H1 (cell line): ENCODE measurements at regions not wholly inside any gene's neighbourhood (a gene's known extent, or its start where the extent isn't known, plus 50 kb on each side); places are given as distances from the start of the nearest gene placed in this dataset.

Experiments used
- CTCF ChIA-PET: fragments of 300-600 bp; sonication (Branson Sonifier 250); formaldehyde crosslinking; loops from one replicate; lab custom pipeline; 2021; ENCODE audit not compliant: partially characterized antibody; lab: Charles Lee
- POLR2A ChIA-PET: fragments of 300-600 bp; sonication (Branson Sonifier 250); formaldehyde crosslinking; loops from one replicate; lab custom pipeline; 2021; ENCODE audit warnings: inconsistent platforms; ENCODE audit not compliant: partially characterized antibody; lab: Charles Lee
- DNase-seq, 2 experiments: peaks; one replicate each; pipeline versions ENCODE4 v3.0.0 to v3.0.0-alpha.2; 2010 to 2022; ENCODE audit warnings: low spot score in 2 of 2, low read depth in 1 of 2, mixed read lengths in 1 of 2
- FAIRE-seq: peaks from 2 replicates; lab custom pipeline; 2011; peaks lifted over from hg19 to GRCh38; lab: Jason Lieb, UNC
- H2AFZ ChIP-seq: 2 replicates; pipeline ENCODE4 v1.8.1; 2012; ENCODE audit warnings: low read length, inconsistent platforms
- H2AK5ac ChIP-seq: 2 replicates; pipeline ENCODE4 v1.6.1; 2013; ENCODE audit warnings: low read depth, low read length
- H2BK120ac ChIP-seq: replicated peaks from 2 replicates; pipeline ENCODE3; 2013; ENCODE audit warnings: low read depth, low read length, inconsistent platforms
- H2BK12ac ChIP-seq: 2 replicates; pipeline ENCODE4 v1.6.1; 2013; ENCODE audit warnings: low read depth, low read length
- H2BK15ac ChIP-seq: 2 replicates; pipeline ENCODE4 v1.6.1; 2013; ENCODE audit warnings: low read length
- H2BK20ac ChIP-seq: 2 replicates; pipeline ENCODE4 v1.6.1; 2013; ENCODE audit warnings: low read length
- H2BK5ac ChIP-seq: 2 replicates; pipeline ENCODE4 v1.6.1; 2013; ENCODE audit warnings: low read depth, low read length
- H3K14ac ChIP-seq: 2 replicates; pipeline ENCODE4 v1.6.1; 2013; ENCODE audit warnings: inconsistent platforms; ENCODE audit not compliant: insufficient read length
- H3K18ac ChIP-seq: 2 replicates; pipeline ENCODE4 v1.6.1; 2013; ENCODE audit warnings: low read length; ENCODE audit errors: extremely low read depth
- H3K23ac ChIP-seq: 2 replicates; pipeline ENCODE4 v1.6.1; 2013; ENCODE audit warnings: inconsistent platforms; ENCODE audit not compliant: insufficient read length
- H3K23me2 ChIP-seq: 2 replicates; pipeline ENCODE4 v1.6.1; 2013; ENCODE audit warnings: low read depth, low read length
- H3K27ac ChIP-seq: 2 replicates; pipeline ENCODE4 v1.6.1; 2011; ENCODE audit warnings: low read depth, low read length, inconsistent platforms
- H3K27me3 ChIP-seq, 4 experiments: replicated peaks in 1 of 4; 1 replicate in 1 of 4; 2 replicates in 3 of 4; pipeline versions ENCODE4 v1.6.1 to v1.8.1; 2011 to 2013; ENCODE audit warnings: low read length in 3 of 4, mild to moderate bottlenecking in 3 of 4, inconsistent platforms in 2 of 4, mixed read lengths in 2 of 4, moderate library complexity in 1 of 4; ENCODE audit not compliant: control insufficient read depth in 3 of 4, insufficient read depth in 3 of 4; ENCODE audit errors: extremely low read depth in 1 of 4
- H3K36me3 ChIP-seq, 4 experiments: 2 replicates each; pipeline versions ENCODE4 v1.6.1 to v1.8.1; 2011 to 2013; ENCODE audit warnings: mild to moderate bottlenecking in 4 of 4, low read length in 3 of 4, moderate library complexity in 2 of 4, control low read depth in 1 of 4, inconsistent platforms in 1 of 4; ENCODE audit not compliant: insufficient read depth in 4 of 4, control insufficient read depth in 2 of 4
- H3K4ac ChIP-seq: replicated peaks from 2 replicates; pipeline ENCODE3; 2013; ENCODE audit warnings: low read length, low read depth, mixed read lengths, inconsistent platforms; ENCODE audit not compliant: insufficient read length
- H3K4me1 ChIP-seq, 4 experiments: replicated peaks in 1 of 4; 1 replicate in 1 of 4; 2 replicates in 3 of 4; pipeline versions ENCODE4 v1.6.1 to v1.8.1; 2011 to 2013; ENCODE audit warnings: low read length in 3 of 4, inconsistent platforms in 2 of 4, mixed read lengths in 1 of 4; ENCODE audit not compliant: insufficient read depth in 4 of 4, control insufficient read depth in 3 of 4
- H3K4me2 ChIP-seq, 2 experiments: 2 replicates each; pipeline versions ENCODE4 v1.6.1 to v1.8.1; 2011 to 2013; ENCODE audit warnings: low read depth in 2 of 2, low read length in 2 of 2, control low read depth in 1 of 2, inconsistent platforms in 1 of 2, mild to moderate bottlenecking in 1 of 2; ENCODE audit not compliant: insufficient read depth in 1 of 2
- H3K4me3 ChIP-seq, 4 experiments: fragments of 200-600, 300-600 bp in 1 of 4; sonication (generic), shearing (Covaris generic), sonication (Bioruptor Twin) in 1 of 4; 2 replicates each; pipeline versions ENCODE4 v1.5.1 to v1.8.1; 2011 to 2016; ENCODE audit warnings: low read length in 4 of 4, low read depth in 3 of 4, control low read depth in 2 of 4, inconsistent platforms in 2 of 4, mild to moderate bottlenecking in 2 of 4, mixed read lengths in 1 of 4, moderate library complexity in 1 of 4; ENCODE audit not compliant: insufficient read depth in 2 of 4; ENCODE audit errors: extremely low read depth in 1 of 4
- H3K56ac ChIP-seq: replicated peaks from 2 replicates; pipeline ENCODE3; 2013; ENCODE audit warnings: low read depth, mild to moderate bottlenecking, mixed read lengths, low read length, inconsistent platforms; ENCODE audit not compliant: insufficient read length
- H3K79me1 ChIP-seq: 2 replicates; pipeline ENCODE4 v1.6.1; 2013; ENCODE audit warnings: low read depth, low read length, control low read depth
- H3K79me2 ChIP-seq, 2 experiments: 2 replicates each; pipeline versions ENCODE4 v1.6.1 to v1.8.1; 2012 to 2013; ENCODE audit warnings: low read length in 2 of 2, mild to moderate bottlenecking in 2 of 2, inconsistent platforms in 1 of 2; ENCODE audit not compliant: insufficient read depth in 2 of 2, control insufficient read depth in 1 of 2
- H3K9ac ChIP-seq, 4 experiments: replicated peaks in 1 of 4; 1 replicate in 1 of 4; 2 replicates in 3 of 4; pipeline versions ENCODE4 v1.6.1 to v1.8.1; 2011 to 2013; ENCODE audit warnings: low read depth in 3 of 4, low read length in 3 of 4, control low read depth in 2 of 4, mild to moderate bottlenecking in 2 of 4, moderate library complexity in 2 of 4, inconsistent platforms in 1 of 4; ENCODE audit errors: extremely low read depth in 1 of 4
- H3K9me3 ChIP-seq, 2 experiments: 2 replicates each; pipeline versions ENCODE4 v1.6.1 to v1.8.1; 2012 to 2013; ENCODE audit warnings: mild to moderate bottlenecking in 2 of 2, moderate library complexity in 2 of 2, control low read depth in 1 of 2, inconsistent platforms in 1 of 2, low read depth in 1 of 2, low read length in 1 of 2, mixed read lengths in 1 of 2; ENCODE audit not compliant: insufficient read depth in 2 of 2
- H4K20me1 ChIP-seq, 2 experiments: replicated peaks in 1 of 2; 2 replicates each; pipeline versions ENCODE3 to v1.8.1; 2011 to 2013; ENCODE audit warnings: inconsistent platforms in 2 of 2, low read length in 2 of 2, mild to moderate bottlenecking in 1 of 2; ENCODE audit not compliant: insufficient read depth in 2 of 2, control insufficient read depth in 1 of 2
- H4K5ac ChIP-seq: 2 replicates; pipeline ENCODE4 v1.6.1; 2013; ENCODE audit warnings: low read length, low read depth, mixed read lengths, inconsistent platforms; ENCODE audit not compliant: insufficient read length
- H4K8ac ChIP-seq: 2 replicates; pipeline ENCODE4 v1.8.0; 2013; ENCODE audit warnings: mild to moderate bottlenecking, moderate library complexity, low read length, inconsistent platforms; ENCODE audit not compliant: insufficient read depth; ENCODE audit errors: extremely low read depth
- H4K91ac ChIP-seq: replicated peaks from 2 replicates; pipeline ENCODE3; 2013; ENCODE audit warnings: low read length, mixed read lengths, inconsistent platforms; ENCODE audit not compliant: insufficient read length
- CBX8 ChIP-seq: fragments of 300-800, 300-1000 bp; sonication (generic); IDR thresholded peaks from 2 replicates; pipeline ENCODE4 v1.7.1; 2016; ENCODE audit warnings: low read depth, low read length, borderline replicate concordance
- CHD1 ChIP-seq: IDR thresholded peaks from 2 replicates; pipeline ENCODE4 v1.6.1; 2012; ENCODE audit warnings: low read depth, low read length, improper control_type of control experiment
- EGR1 ChIP-seq: IDR thresholded peaks from 2 replicates; pipeline ENCODE4 v1.6.1; 2011; ENCODE audit warnings: low read depth, low read length, borderline replicate concordance
- KDM1A ChIP-seq: fragments of 200-600, 300-600 bp; sonication (generic); IDR thresholded peaks from 2 replicates; pipeline ENCODE4 v1.7.1; 2016; ENCODE audit warnings: mild to moderate bottlenecking, low read length, borderline replicate concordance
- NRF1 ChIP-seq: IDR thresholded peaks from 2 replicates; pipeline ENCODE4 v1.6.1; 2011; ENCODE audit warnings: mild to moderate bottlenecking, low read depth, low read length, improper control_type of control experiment
- RBBP5 ChIP-seq: IDR thresholded peaks from 2 replicates; pipeline ENCODE4 v1.7.1; 2012; ENCODE audit warnings: low read depth, mild to moderate bottlenecking, inconsistent platforms, low read length, moderate library complexity, borderline replicate concordance
- SIRT6 ChIP-seq: IDR thresholded peaks from one replicate; pipeline ENCODE4 v1.7.1; 2012; ENCODE audit warnings: low read length, inconsistent platforms
- SP1 ChIP-seq: IDR thresholded peaks from 2 replicates; pipeline ENCODE4 v1.6.1; 2011; ENCODE audit warnings: low read depth, low read length
- SRF ChIP-seq: IDR thresholded peaks from 2 replicates; pipeline ENCODE4 v1.6.1; 2011; ENCODE audit warnings: mild to moderate bottlenecking, low read depth, low read length, moderate library complexity
- WGBS, 2 experiments: shearing (Covaris generic) in 1 of 2; methylation state at CpG; one replicate each; pipeline versions ENCODE4 v1.1.6 to v1.1.7; 2013 to 2015; ENCODE audit warnings: low lambda C conversion rate in 2 of 2, mixed read lengths in 2 of 2, inconsistent platforms in 1 of 2, low coverage in 1 of 2, missing lambda C conversion rate in 1 of 2; ENCODE audit not compliant: insufficient replicate concordance in 2 of 2, insufficient coverage in 1 of 2, insufficient read length in 1 of 2; ENCODE audit errors: extremely low coverage in 1 of 2, missing lambda C conversion rate in 1 of 2; 5-methylcytosine and 5-hydroxymethylcytosine counted together
- TF ChIP-seq, protein P1 (sequence below): IDR thresholded peaks from 2 replicates; pipeline ENCODE4 v1.6.1; 2012; ENCODE audit warnings: low read length, inconsistent platforms
- TF ChIP-seq, protein P2 (sequence below): IDR thresholded peaks from 2 replicates; pipeline ENCODE4 v1.6.1; 2012; ENCODE audit warnings: inconsistent platforms
- TF ChIP-seq, protein P3 (sequence below): IDR thresholded peaks from 2 replicates; pipeline ENCODE4 v1.6.1; 2011; ENCODE audit warnings: low read length, improper control_type of control experiment

DNA sequence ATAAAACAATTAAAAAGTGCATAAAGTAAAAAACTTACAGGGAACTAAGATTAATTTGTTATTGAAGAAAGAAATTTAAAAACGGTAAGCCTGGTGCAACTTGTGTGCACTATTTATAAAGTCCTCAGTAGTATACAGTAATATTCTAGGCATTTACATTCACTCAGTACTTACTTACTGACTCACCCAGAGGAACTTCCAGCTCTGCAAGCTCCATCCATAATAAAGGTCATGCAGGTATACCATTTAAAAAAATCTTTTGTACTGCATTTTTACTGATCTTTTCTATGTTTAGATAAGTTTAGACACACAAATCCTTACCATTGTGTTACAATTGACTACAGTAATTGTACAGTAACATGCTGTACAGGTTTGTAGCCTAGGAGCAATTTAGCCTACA lies 51.5 kb upstream of the NXPH2 start:
- no peak overlapping the region for H3K27ac ChIP-seq
- no peaks in the 10 kb centered on the region for H3K4me1 ChIP-seq
- H3K4ac ChIP-seq: no peak overlapping the region
- no peaks in the 10 kb centered on the region for H3K79me1 ChIP-seq
- no peak overlapping the region for H4K5ac ChIP-seq
- H2BK12ac ChIP-seq: no peak overlapping the region
- no peaks in the 10 kb centered on the region for H3K79me2 ChIP-seq
- H3K14ac ChIP-seq: no peak overlapping the region
- POLR2A ChIA-PET: no interaction called here
- no peak overlapping the region for H2BK15ac ChIP-seq
- no peak overlapping the region for H2BK20ac ChIP-seq
- no peaks in the 10 kb centered on the region for H3K23me2 ChIP-seq
- H3K23ac ChIP-seq: no peak overlapping the region
- no peak overlapping the region for H2AFZ ChIP-seq
- no peak overlapping the region for H4K8ac ChIP-seq
- no peak overlapping the region for H2BK120ac ChIP-seq
- WGBS, 2 experiments: 86% methylated on average over 1 of the region's 1 CpG; no CpG with 5 or more reads in 1 of the 2 experiments
- H3K4me2 ChIP-seq: no peak overlapping the region
- H3K36me3 ChIP-seq: no peaks in the 10 kb centered on the region
- no peak overlapping the region for H4K91ac ChIP-seq
- no peak overlapping the region for H2AK5ac ChIP-seq
- no peak overlapping the region for H3K9ac ChIP-seq
- no peak for FAIRE-seq
- CTCF ChIA-PET: interaction anchor here (1.3 kb wide), 1 partner anchor 8 kb away, joined by 3 read pairs; no protein-coding TSS in a partner anchor
- H4K20me1 ChIP-seq: no peaks in the 10 kb centered on the region
- H2BK5ac ChIP-seq: no peak overlapping the region
- H3K9me3 ChIP-seq: no peaks in the 10 kb centered on the region; a peak in 1 of 4 replicates
- no peak overlapping the region for H3K18ac ChIP-seq
- no peak overlapping the region for H3K56ac ChIP-seq
- DNase-seq: no peak
- H3K4me3 ChIP-seq: no peak overlapping the region
- H3K27me3 ChIP-seq: no peaks in the 10 kb centered on the region
- TF ChIP-seq EGR1 (no peak), SP1 (no peak), NRF1 (no peak), KDM1A (no peak), SRF (no peak), RBBP5 (no peak), SIRT6 (no peak), CHD1 (no peak), CBX8 (no peak)
- TF ChIP-seq, protein P1, sequence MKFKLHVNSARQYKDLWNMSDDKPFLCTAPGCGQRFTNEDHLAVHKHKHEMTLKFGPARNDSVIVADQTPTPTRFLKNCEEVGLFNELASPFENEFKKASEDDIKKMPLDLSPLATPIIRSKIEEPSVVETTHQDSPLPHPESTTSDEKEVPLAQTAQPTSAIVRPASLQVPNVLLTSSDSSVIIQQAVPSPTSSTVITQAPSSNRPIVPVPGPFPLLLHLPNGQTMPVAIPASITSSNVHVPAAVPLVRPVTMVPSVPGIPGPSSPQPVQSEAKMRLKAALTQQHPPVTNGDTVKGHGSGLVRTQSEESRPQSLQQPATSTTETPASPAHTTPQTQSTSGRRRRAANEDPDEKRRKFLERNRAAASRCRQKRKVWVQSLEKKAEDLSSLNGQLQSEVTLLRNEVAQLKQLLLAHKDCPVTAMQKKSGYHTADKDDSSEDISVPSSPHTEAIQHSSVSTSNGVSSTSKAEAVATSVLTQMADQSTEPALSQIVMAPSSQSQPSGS: no peak
- TF ChIP-seq, protein P2, sequence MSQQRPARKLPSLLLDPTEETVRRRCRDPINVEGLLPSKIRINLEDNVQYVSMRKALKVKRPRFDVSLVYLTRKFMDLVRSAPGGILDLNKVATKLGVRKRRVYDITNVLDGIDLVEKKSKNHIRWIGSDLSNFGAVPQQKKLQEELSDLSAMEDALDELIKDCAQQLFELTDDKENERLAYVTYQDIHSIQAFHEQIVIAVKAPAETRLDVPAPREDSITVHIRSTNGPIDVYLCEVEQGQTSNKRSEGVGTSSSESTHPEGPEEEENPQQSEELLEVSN: no peak
- TF ChIP-seq, protein P3, sequence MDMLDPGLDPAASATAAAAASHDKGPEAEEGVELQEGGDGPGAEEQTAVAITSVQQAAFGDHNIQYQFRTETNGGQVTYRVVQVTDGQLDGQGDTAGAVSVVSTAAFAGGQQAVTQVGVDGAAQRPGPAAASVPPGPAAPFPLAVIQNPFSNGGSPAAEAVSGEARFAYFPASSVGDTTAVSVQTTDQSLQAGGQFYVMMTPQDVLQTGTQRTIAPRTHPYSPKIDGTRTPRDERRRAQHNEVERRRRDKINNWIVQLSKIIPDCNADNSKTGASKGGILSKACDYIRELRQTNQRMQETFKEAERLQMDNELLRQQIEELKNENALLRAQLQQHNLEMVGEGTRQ: no peak
